Activated naive CD8-positive, alpha-beta T cell treated with anti-CD3 and anti-CD28 coated beads for 36 hours (primary cell): ENCODE measurements at regions not wholly inside any gene's neighbourhood (a gene's known extent, or its start where the extent isn't known, plus 50 kb on each side); places are given as distances from the start of the nearest gene placed in this dataset.
"Not testable (repeated sequence)": the region's sequence is repeated elsewhere in the genome, so short reads cannot be mapped to it uniquely, and the experiment has no call there.

Source experiments
- DNase-seq: peaks from one replicate; pipeline ENCODE4 v3.0.0; 2021
- H3K27ac Mint-ChIP-seq: one replicate; pipeline ENCODE4 v1.8.0; 2022; ENCODE audit warnings: mild to moderate bottlenecking, moderate library complexity, mixed read lengths
- H3K27me3 Mint-ChIP-seq: one replicate; pipeline ENCODE4 v1.8.0; 2022; ENCODE audit warnings: mild to moderate bottlenecking, mixed read lengths
- H3K36me3 Mint-ChIP-seq: one replicate; pipeline ENCODE4 v1.8.0; 2021; ENCODE audit warnings: mild to moderate bottlenecking, mixed read lengths
- H3K4me1 Mint-ChIP-seq: one replicate; pipeline ENCODE4 v1.8.0; 2021; ENCODE audit warnings: mixed read lengths
- H3K4me3 Mint-ChIP-seq: one replicate; pipeline ENCODE4 v1.8.0; 2022; ENCODE audit warnings: mild to moderate bottlenecking, moderate library complexity, mixed read lengths
- H3K9me3 Mint-ChIP-seq: one replicate; pipeline ENCODE4 v1.8.0; 2022; ENCODE audit warnings: mixed read lengths

GRCh38 chr20:12111431-12112088, 193.9 kb downstream of the BTBD3 start:
- no peaks in the 10 kb centered on the region for H3K36me3 Mint-ChIP-seq
- H3K9me3 Mint-ChIP-seq: peaks cover 6% of the 10 kb centered on the region
- DNase-seq: no peak
- no peak overlapping the region for H3K4me3 Mint-ChIP-seq
- H3K4me1 Mint-ChIP-seq: no peaks in the 10 kb centered on the region
- no peaks in the 10 kb centered on the region for H3K27me3 Mint-ChIP-seq
- no peak overlapping the region for H3K27ac Mint-ChIP-seq

GRCh38 chr20:12112089-12112474, 194.4 kb downstream of the BTBD3 start:
- no peak overlapping the region for H3K27ac Mint-ChIP-seq
- no peaks in the 10 kb centered on the region for H3K27me3 Mint-ChIP-seq
- H3K4me3 Mint-ChIP-seq: no peak overlapping the region
- DNase-seq: no peak
- H3K9me3 Mint-ChIP-seq: peaks cover 4% of the 10 kb centered on the region
- H3K4me1 Mint-ChIP-seq: no peaks in the 10 kb centered on the region
- H3K36me3 Mint-ChIP-seq: no peaks in the 10 kb centered on the region

GRCh38 chr20:12112665-12113064, 195.0 kb downstream of the BTBD3 start:
- Mint-ChIP-seq H3K4me3 (no peak overlapping the region), H3K27me3 (no peaks in the 10 kb centered on the region), H3K27ac (no peak overlapping the region), H3K36me3 (no peaks in the 10 kb centered on the region), H3K4me1 (no peaks in the 10 kb centered on the region), H3K9me3 (peaks cover 1% of the 10 kb centered on the region)
- no peak for DNase-seq

GRCh38 chr20:12113075-12113467, 195.4 kb downstream of the BTBD3 start:
- Mint-ChIP-seq H3K27me3 (no peaks in the 10 kb centered on the region), H3K4me3 (no peak overlapping the region), H3K27ac (no peak overlapping the region), H3K9me3 (peaks cover 1% of the 10 kb centered on the region), H3K4me1 (no peaks in the 10 kb centered on the region), H3K36me3 (no peaks in the 10 kb centered on the region)
- DNase-seq: no peak

GRCh38 chr20:12113468-12114371, 196.0 kb downstream of the BTBD3 start:
- DNase-seq: no peak
- Mint-ChIP-seq H3K9me3 (peaks cover 1% of the 10 kb centered on the region), H3K4me1 (no peaks in the 10 kb centered on the region)

GRCh38 chr20:12129114-12129513, 211.4 kb downstream of the BTBD3 start:
- not testable (repeated sequence) for H3K4me1 Mint-ChIP-seq, DNase-seq, H3K9me3 Mint-ChIP-seq, H3K36me3 Mint-ChIP-seq, H3K27me3 Mint-ChIP-seq, H3K4me3 Mint-ChIP-seq, H3K27ac Mint-ChIP-seq

More at GRCh38 chr20:12113468-12114371, 196.0 kb downstream of the BTBD3 start:
- no peaks in the 10 kb centered on the region for H3K27me3 Mint-ChIP-seq
- no peak overlapping the region for H3K27ac Mint-ChIP-seq
- H3K36me3 Mint-ChIP-seq: no peaks in the 10 kb centered on the region
- H3K4me3 Mint-ChIP-seq: no peak overlapping the region

GRCh38 chr20:12129532-12129931, 211.8 kb downstream of the BTBD3 start:
- H3K36me3 Mint-ChIP-seq, H3K4me3 Mint-ChIP-seq, DNase-seq, H3K27ac Mint-ChIP-seq, H3K27me3 Mint-ChIP-seq, H3K9me3 Mint-ChIP-seq, H3K4me1 Mint-ChIP-seq: not testable (repeated sequence)

GRCh38 chr20:12130781-12131180, 213.1 kb downstream of the BTBD3 start:
- DNase-seq: no peak
- H3K27ac Mint-ChIP-seq: no peak overlapping the region
- H3K9me3 Mint-ChIP-seq: peaks cover 3% of the 10 kb centered on the region
- no peaks in the 10 kb centered on the region for H3K36me3 Mint-ChIP-seq
- no peaks in the 10 kb centered on the region for H3K4me1 Mint-ChIP-seq
- H3K4me3 Mint-ChIP-seq: no peak overlapping the region
- H3K27me3 Mint-ChIP-seq: no peaks in the 10 kb centered on the region

- no peak overlapping the region for H3K4me3 Mint-ChIP-seq
- no peaks in the 10 kb centered on the region for H3K27me3 Mint-ChIP-seq
- DNase-seq: no peak
- no peaks in the 10 kb centered on the region for H3K36me3 Mint-ChIP-seq
- H3K9me3 Mint-ChIP-seq: peaks cover 8% of the 10 kb centered on the region
- no peak overlapping the region for H3K27ac Mint-ChIP-seq
- H3K4me1 Mint-ChIP-seq: no peaks in the 10 kb centered on the region
Measured at GRCh38 chr20:12133553-12133952, 215.9 kb downstream of the BTBD3 start.

GRCh38 chr20:12145951-12146350, 228.3 kb downstream of the BTBD3 start:
- H3K9me3 Mint-ChIP-seq: peaks cover 17% of the 10 kb centered on the region
- not testable (repeated sequence) for H3K36me3 Mint-ChIP-seq, H3K4me1 Mint-ChIP-seq

GRCh38 chr20:12152996-12153395, 235.3 kb downstream of the BTBD3 start:
- no peaks in the 10 kb centered on the region for H3K27me3 Mint-ChIP-seq
- no peak for DNase-seq
- no peak overlapping the region for H3K27ac Mint-ChIP-seq
- no peak overlapping the region for H3K4me3 Mint-ChIP-seq
- peaks cover 2% of the 10 kb centered on the region for H3K9me3 Mint-ChIP-seq
- H3K36me3 Mint-ChIP-seq: no peaks in the 10 kb centered on the region
- no peaks in the 10 kb centered on the region for H3K4me1 Mint-ChIP-seq

More at GRCh38 chr20:12145951-12146350, 228.3 kb downstream of the BTBD3 start:
- H3K27ac Mint-ChIP-seq, DNase-seq, H3K4me3 Mint-ChIP-seq, H3K27me3 Mint-ChIP-seq: not testable (repeated sequence)

GRCh38 chr20:12153628-12154027, 235.9 kb downstream of the BTBD3 start:
- Mint-ChIP-seq H3K4me1 (no peaks in the 10 kb centered on the region), H3K4me3 (no peak overlapping the region), H3K9me3 (peaks cover 2% of the 10 kb centered on the region), H3K27me3 (no peaks in the 10 kb centered on the region), H3K27ac (no peak overlapping the region), H3K36me3 (no peaks in the 10 kb centered on the region)
- no peak for DNase-seq

- DNase-seq: no peak
- H3K9me3 Mint-ChIP-seq: peaks cover 2% of the 10 kb centered on the region
- no peaks in the 10 kb centered on the region for H3K36me3 Mint-ChIP-seq
- no peak overlapping the region for H3K4me3 Mint-ChIP-seq
- no peaks in the 10 kb centered on the region for H3K4me1 Mint-ChIP-seq
- H3K27ac Mint-ChIP-seq: no peak overlapping the region
- no peaks in the 10 kb centered on the region for H3K27me3 Mint-ChIP-seq
Measured at GRCh38 chr20:12156252-12156651, 238.6 kb downstream of the BTBD3 start.

- Mint-ChIP-seq H3K27ac (no peak overlapping the region), H3K4me1 (no peaks in the 10 kb centered on the region), H3K4me3 (no peak overlapping the region), H3K36me3 (no peaks in the 10 kb centered on the region), H3K9me3 (peaks cover 2% of the 10 kb centered on the region), H3K27me3 (no peaks in the 10 kb centered on the region)
- DNase-seq: no peak
Measured at GRCh38 chr20:12159261-12159660, 241.6 kb downstream of the BTBD3 start.

- H3K9me3 Mint-ChIP-seq: peaks cover 2% of the 10 kb centered on the region
- no peak for DNase-seq
- no peak overlapping the region for H3K4me3 Mint-ChIP-seq
- no peak overlapping the region for H3K27ac Mint-ChIP-seq
- no peaks in the 10 kb centered on the region for H3K36me3 Mint-ChIP-seq
- H3K4me1 Mint-ChIP-seq: no peaks in the 10 kb centered on the region
- no peaks in the 10 kb centered on the region for H3K27me3 Mint-ChIP-seq
Measured at GRCh38 chr20:12161734-12162133, 244.0 kb downstream of the BTBD3 start.
